OCI-LY1 (cell line): ENCODE measurements at regions not wholly inside any gene's neighbourhood (a gene's known extent, or its start where the extent isn't known, plus 50 kb on each side); places are given as distances from the start of the nearest gene placed in this dataset.

ENCODE experiments used
- CTCF ChIP-seq: fragments of 200-600 bp; sonication (generic), shearing (Covaris generic); IDR thresholded peaks from 2 replicates; pipeline ENCODE4 v1.5.1; 2017; ENCODE audit warnings: mild to moderate bottlenecking, antibody characterized with exemption, low read length, moderate library complexity, mixed read lengths
- EZH2 ChIP-seq: fragments of 200-600 bp; sonication (generic), shearing (Covaris generic); IDR thresholded peaks from 2 replicates; pipeline ENCODE4 v1.8.0; 2017; ENCODE audit warnings: borderline replicate concordance, mixed run types, mild to moderate bottlenecking, antibody characterized with exemption, low read length, moderate library complexity, mixed read lengths

- TF ChIP-seq CTCF (no peak), EZH2 (no peak)
Measured at GRCh38 chr1:214767221-214767620, 164.2 kb downstream of the CENPF start.
